HG03196 (cell line): ENCODE measurements at regions not wholly inside any gene's neighbourhood (a gene's known extent, or its start where the extent isn't known, plus 50 kb on each side); places are given as distances from the start of the nearest gene placed in this dataset.

ENCODE experiments used
- ATAC-seq: cut with Tn5 transposase; IDR thresholded peaks from one replicate; pipeline ENCODE4 v1.9.1; 2021; ENCODE audit not compliant: unreplicated experiment

DNA sequence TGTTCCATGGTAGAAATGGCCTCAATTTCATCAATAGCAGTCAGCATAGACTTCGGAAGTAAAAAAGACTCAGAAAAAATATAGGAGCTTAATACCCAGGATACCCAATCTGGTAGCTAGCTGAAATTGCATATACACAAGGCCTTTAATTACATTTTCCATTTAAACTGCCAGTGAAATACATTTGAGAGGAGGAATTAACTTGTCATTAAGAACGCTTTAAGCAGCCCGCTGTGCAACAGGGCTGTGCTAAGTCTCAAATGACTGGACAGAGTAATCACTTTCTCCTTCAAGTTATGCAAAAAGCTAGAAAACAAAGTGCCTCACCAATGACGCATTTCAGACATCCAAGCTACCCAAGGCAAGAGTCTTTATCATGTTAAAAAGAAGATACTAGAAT, 558.8 kb downstream of the MBD2 start:
- ATAC-seq: no peak

DNA sequence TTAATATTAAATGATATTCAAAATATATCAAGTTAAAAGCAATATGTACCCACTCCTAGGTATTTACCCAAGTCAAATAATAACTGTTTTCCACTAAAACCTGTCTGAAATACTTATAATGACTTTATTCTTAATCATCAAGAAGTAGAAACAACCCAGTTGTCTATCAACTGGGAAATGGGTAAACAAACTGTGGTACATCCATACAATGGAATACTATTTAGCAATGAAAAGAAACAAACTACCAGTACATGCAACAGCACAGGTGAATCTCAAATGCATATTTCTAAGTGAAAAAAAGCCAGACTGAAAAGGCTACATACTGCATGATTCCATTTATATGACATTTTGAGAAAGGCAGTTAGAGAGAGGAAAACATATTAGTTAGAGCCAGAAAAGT, 559.9 kb downstream of the MBD2 start:
- ATAC-seq: no peak

DNA sequence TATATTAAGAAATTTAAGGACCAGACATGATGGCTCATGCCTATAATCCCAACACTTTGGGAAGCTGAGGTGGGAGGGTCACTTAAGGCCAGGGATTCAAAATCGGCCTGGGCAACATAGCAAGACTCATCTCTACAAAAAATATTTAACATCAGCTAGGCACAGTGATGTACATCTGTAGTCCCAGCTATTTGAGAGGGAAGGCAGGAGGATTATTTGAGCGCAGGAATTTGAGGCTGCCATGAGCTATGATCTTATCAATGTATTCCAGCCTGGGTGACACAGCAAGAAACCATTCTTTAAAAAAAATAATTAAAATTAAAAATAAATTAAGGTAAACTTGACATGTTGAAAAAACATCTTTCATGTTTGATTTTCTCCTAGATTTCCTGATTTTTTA, 564.2 kb downstream of the MBD2 start:
- ATAC-seq: no peak

DNA sequence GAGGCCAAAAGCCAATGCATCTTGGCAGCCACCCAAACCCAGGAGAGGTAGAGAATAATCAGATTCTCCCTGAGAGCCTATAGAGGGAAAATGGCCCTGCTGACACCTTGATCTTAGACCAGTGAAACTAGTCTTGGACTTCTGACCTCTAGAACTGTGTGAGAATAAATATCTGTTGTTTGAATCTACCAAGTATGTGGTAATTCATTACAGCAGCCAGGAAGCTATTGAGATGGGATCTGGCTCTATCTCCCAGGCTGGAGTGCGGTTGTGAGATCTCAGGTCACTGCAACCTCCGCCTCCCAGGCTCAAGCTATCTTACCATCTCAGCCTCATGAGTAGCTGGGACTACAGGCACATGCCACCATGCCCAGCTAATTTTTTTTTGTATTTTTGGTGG, 567.2 kb downstream of the MBD2 start:
- ATAC-seq: no peak

DNA sequence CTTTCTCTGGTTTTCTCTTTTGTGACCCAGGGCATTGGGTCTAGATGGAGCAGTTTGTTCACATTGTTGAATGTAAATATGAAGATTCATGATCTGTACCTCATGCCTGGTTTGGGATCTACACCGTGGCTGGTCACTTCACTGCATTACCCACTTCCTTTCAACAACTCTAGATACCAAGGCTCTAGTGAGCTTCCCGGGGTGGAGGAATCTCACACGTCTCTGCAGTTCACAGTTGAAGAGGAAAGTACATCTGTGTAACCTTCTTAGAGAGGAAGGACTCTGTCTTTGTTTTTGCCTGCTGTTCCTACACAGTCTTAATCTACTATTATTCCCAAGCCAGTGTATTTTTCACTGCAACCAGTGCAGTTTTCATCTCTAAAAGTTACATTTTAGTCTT, 574.8 kb downstream of the MBD2 start:
- no peak for ATAC-seq

DNA sequence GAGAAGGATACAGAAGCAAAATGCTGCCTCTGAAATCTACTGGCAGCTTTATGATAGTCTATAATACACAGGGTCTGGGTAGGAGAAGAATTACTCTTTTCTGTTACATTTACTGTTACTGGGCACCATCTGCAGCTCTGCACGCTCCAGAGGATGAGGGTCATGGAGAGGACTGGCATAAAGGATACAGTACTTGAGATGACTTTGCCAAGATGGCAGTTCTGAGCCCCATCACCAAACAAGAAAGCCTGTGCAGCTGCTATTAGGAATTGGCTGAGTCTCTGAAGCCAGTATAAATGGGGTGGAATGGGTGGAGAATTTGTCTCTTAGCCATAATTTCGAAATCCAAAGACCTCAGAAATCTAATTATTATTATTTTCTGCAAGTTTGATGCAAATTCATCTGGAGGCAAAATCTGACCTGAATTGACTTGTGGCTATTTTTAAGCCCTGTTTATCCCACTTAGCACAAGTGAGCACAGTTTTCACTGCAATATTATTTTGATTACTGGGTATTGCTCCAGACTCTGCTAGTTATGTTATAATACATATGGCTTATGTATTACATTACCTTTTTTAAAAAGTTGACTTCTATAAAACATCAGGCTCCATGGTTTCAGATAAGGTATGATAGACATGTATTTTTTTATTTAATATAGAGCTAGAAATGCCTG, 579.5 kb downstream of the MBD2 start:
- ATAC-seq: no peak

DNA sequence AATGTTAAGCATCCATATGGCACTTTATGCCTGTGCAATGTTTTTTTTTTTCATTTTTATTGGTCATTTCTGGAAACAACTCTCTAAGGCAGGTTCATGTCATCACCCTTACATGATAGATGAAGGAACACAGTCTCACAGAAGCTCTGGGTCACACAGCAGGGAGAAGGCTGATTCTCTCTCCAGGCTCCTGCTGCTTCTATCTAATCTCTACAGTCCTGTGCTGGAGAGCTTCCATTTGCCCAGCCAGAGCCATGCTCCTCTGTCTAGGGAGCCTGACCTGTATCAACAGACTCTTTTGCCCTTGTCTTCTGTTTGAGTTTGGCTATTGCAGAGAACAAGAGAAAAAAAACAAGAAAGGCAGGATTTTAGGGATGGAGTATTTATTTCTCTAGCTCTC, 584.8 kb downstream of the MBD2 start:
- no peak for ATAC-seq

DNA sequence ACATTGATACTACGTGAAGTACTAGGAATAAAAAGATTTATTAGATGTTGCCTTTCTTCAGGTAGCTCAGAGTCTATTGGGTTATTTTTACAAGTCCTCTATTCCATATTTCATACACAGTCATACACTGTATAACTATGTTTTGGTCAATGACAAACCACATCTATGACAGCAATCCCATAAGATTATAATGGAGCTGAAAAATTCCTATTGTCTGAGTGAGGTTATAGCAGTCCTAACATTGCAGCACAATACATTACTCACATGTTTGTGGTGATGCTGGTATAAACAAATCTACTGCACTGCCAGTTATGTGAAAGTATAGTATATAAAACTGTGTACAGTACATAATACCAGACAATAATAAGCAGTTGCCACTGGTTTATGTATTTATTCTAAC, 595.1 kb downstream of the MBD2 start:
- ATAC-seq: no peak

DNA sequence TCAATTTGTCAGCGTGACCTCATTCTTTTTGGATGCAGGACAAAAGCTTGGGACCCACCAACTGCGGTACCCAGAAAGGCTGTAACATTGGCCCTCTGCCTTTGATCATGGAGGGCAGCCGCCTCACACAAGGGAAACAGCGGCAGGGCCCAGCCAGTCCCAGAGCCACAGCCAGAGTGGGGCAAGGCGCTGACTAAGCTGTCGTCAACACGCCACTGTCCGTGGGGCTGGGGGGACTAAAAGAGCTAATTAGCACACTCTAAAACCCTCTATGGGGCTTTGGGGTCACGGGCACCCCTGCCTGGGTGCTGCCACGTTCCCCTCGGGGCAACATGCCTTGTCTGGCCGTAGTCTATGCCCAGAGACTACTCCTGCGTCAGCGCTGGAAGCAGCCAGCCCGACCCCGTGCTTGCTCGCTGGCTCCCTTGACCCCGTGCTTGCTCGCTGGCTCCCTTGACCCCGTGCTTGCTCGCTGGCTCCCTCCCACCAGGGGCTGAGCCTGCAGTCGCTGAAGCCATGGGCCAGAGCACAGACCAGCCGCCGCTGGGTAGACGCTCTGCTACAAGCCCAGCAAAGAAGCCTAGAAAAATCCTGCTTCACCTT, 598.4 kb downstream of the MBD2 start:
- ATAC-seq: no peak

DNA sequence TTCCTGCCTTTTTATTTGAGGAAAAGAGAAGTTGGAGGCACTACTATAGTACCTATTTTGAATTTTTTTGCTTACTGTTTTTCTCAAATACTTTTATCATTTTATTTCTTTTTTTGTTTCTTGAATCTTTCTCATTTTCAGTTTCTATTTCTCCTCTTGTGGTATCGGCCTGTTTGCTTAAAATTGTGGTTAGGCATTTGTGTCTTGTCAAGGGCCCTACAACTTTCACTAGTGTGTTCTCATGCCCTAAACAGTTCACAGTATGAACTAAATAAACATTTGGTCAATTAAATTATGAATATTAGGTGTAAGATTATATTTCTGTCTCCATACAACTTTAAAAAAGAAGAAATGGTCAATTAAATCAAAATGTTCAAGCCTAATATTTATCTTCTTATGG, 613.5 kb downstream of the MBD2 start:
- no peak for ATAC-seq

DNA sequence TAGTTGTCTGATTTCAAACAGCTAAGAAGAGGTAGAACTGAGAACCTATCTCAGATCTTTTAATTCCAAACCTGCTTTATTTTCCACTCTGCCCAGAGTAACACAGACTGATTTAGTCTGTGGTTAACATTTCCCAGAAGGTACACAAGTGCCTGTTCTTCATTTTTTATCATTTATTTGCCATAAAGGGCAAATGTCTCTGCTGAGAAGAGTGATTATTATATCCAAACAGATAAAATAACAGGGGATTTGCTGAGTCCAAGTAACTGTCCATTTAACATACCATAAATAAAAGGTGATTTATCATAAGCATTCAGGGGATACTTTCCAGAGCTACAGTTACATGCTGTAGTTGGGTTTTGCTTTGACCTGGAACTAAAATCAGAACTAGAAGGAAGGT, 617.7 kb downstream of the MBD2 start:
- no peak for ATAC-seq

DNA sequence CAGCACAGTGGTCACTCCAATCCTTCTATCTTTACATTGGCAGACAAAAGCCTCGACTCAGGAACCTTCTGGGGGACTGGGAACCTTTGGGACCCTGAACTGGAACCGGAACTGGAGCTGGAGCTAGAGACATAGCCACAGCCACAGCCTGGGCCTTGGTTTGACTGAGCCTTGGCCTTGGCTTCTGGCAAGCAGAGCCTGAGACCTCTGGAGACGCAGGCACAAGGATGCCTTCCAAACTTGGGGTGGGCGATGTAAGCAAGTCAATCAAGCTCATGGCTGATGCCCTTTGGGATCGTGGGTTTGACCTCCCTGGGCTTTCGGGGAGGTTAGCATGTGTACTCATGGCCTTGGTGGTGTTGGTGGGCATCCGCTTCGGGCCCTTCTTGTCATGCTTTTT, 619.3 kb downstream of the MBD2 start:
- no peak for ATAC-seq

DNA sequence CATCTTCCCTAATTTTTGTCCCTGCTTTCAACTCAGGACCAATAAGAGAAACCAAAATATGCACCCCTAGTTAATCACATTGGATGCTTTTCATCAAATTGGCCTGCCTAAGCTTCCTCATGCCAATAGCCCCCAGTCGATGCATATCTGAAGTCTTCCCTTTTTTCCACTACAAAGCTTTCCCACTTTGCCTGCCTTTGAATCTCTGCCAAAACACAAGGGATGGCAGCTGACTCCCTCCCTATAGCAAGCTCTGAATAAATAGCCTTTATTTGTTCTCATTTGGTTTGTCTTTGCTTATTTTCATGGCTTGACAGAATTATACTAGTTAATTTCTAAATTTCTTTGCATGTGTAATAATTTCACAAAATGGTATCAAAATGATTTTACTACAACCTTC, 621.2 kb downstream of the MBD2 start:
- ATAC-seq: no peak

DNA sequence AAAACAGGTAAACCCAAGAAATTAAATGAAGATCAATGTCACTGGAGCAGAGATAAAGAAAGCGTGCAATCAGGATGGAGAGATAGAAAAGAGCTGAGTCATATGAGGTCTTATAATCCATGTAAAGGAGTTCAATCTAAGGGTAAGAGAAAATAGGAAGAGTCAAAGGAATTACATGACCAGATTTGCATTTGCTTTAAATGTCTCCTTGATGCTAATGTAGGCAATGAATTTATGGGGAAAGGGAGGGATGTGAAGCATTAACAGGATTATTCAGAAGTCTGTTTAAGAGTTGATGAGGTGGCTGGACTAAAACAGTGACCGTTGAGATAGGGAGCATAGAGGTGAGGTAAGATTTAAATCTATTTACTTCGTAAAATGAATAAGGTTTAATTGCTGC, 623.1 kb downstream of the MBD2 start:
- ATAC-seq: no peak

DNA sequence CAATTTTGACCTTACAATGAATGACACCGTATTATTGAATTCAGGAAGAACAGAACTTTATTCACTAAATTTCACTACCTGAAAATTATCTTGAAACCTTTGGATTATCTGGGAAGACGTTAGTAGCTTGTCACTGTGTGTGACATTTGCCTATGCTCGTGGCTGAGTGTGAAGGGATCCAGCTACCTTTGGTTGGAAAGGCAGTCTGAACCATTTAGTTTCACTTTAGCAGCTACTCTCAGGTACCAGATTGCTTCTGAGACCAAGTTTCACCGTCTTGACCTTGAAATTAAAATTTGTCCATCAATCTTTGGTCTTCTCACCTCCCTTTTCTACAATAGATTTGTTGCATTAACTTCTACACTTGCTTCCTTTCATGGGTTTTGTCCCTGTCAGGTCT, 637.5 kb downstream of the MBD2 start:
- no peak for ATAC-seq
